Kasumi-1 (cell line): ENCODE measurements at regions not wholly inside any gene's neighbourhood (a gene's known extent, or its start where the extent isn't known, plus 50 kb on each side); places are given as distances from the start of the nearest gene placed in this dataset.

Experiments used
- DNase-seq, 2 experiments: peaks; one replicate each; lab custom pipeline; 2025; lab: John Stamatoyannopoulos, UW

GRCh38 chr1:59125676-59126320, 171.1 kb upstream of the FGGY start:
- no peak for DNase-seq

GRCh38 chr1:59126366-59126765, 170.5 kb upstream of the FGGY start:
- no peak for DNase-seq

- no peak for DNase-seq
These were observed 168.6 kb upstream of the FGGY start for GRCh38 chr1:59128239-59128736.

GRCh38 chr1:59128784-59129227, 168.1 kb upstream of the FGGY start:
- DNase-seq = no peak

- DNase-seq = no peak
These were observed 164.6 kb upstream of the FGGY start for GRCh38 chr1:59132295-59132694.

GRCh38 chr1:59133997-59134396, 162.9 kb upstream of the FGGY start:
- DNase-seq = no peak

GRCh38 chr1:59135761-59136255, 161.1 kb upstream of the FGGY start:
- DNase-seq = no peak

GRCh38 chr1:59136541-59137275, 160.2 kb upstream of the FGGY start:
- no peak for DNase-seq

- DNase-seq = no peak
These were observed 159.6 kb upstream of the FGGY start for GRCh38 chr1:59137276-59137615.

- no peak for DNase-seq
These were observed 158.9 kb upstream of the FGGY start for GRCh38 chr1:59137968-59138367.

GRCh38 chr1:59138402-59138801, 158.5 kb upstream of the FGGY start:
- DNase-seq = peak; percentile 87 to 89

GRCh38 chr1:59139396-59139795, 157.5 kb upstream of the FGGY start:
- DNase-seq = no peak

GRCh38 chr1:59141267-59141863, 155.5 kb upstream of the FGGY start:
- no peak for DNase-seq

GRCh38 chr1:59142311-59143132, 154.4 kb upstream of the FGGY start:
- DNase-seq = no peak

GRCh38 chr1:59143133-59143487, 153.8 kb upstream of the FGGY start:
- DNase-seq = peak; percentile 62 to 69

GRCh38 chr1:59143811-59144210, 153.1 kb upstream of the FGGY start:
- no peak for DNase-seq

GRCh38 chr1:59144959-59145358, 151.9 kb upstream of the FGGY start:
- no peak for DNase-seq

- DNase-seq = no peak
These were observed 150.8 kb upstream of the FGGY start for GRCh38 chr1:59146056-59146455.

GRCh38 chr1:59146651-59147358, 150.1 kb upstream of the FGGY start:
- peak; percentile 10 to 13 for DNase-seq

GRCh38 chr1:59149435-59149834, 147.5 kb upstream of the FGGY start:
- DNase-seq = no peak

- no peak for DNase-seq
These were observed 146.1 kb upstream of the FGGY start for GRCh38 chr1:59150577-59151386.
